ENCODE measurements at regions not wholly inside any gene's neighbourhood (a gene's known extent, or its start where the extent isn't known, plus 50 kb on each side); places are given as distances from the start of the nearest gene placed in this dataset.

- Mint-ChIP-seq H3K9me3 (peaks cover 4% of the 10 kb centered on the region), H3K27me3 (ENCODE audit: insufficient read depth) (peaks cover 80% of the 10 kb centered on the region), H3K4me3 (no peak overlapping the region), H3K36me3 (ENCODE audit: low read depth) (no peaks in the 10 kb centered on the region), H3K4me1 (peaks cover 7% of the 10 kb centered on the region), H3K27ac (no peak overlapping the region)
- 60 to 91% methylated on average over 1 of the region's 1 CpG for WGBS, 2 experiments (ENCODE audit: insufficient coverage in 1 of 2, insufficient read length in 1 of 2)
- Histone ChIP-seq H3K4me1 (ENCODE audit: control insufficient read depth, insufficient read depth, low read length) (peaks cover 4% of the 10 kb centered on the region), H3K36me3 (ENCODE audit: control insufficient read depth, insufficient read depth, low read length) (no peaks in the 10 kb centered on the region), H3K27me3 (ENCODE audit: control insufficient read depth, insufficient read depth, low read length, poor library complexity, severe bottlenecking) (peaks cover 24% of the 10 kb centered on the region), H3K9me3 (ENCODE audit: control insufficient read depth, low read length) (no peaks in the 10 kb centered on the region), H3K9ac (ENCODE audit: extremely low read depth, low read length, poor library complexity, severe bottlenecking) (no peak overlapping the region), H3K4me3 (ENCODE audit: low read length) (no peak overlapping the region), H3K27ac (ENCODE audit: low read depth, low read length) (no peak overlapping the region)
- DNase-seq, result no peak
- TF ChIP-seq CTCF (conservative IDR thresholded peaks at IDR 0.05), result no peak
These were observed 75.4 kb upstream of the CNTLN start for GRCh38 chr9:17059465-17059864.

- WGBS, 2 experiments (ENCODE audit: insufficient coverage in 1 of 2, insufficient read length in 1 of 2), result 92 to 93% methylated on average over 3 of the region's 3 CpGs
- Histone ChIP-seq H3K27me3 (ENCODE audit: control insufficient read depth, insufficient read depth, low read length, poor library complexity, severe bottlenecking) (peaks cover 16% of the 10 kb centered on the region), H3K36me3 (ENCODE audit: control insufficient read depth, insufficient read depth, low read length) (no peaks in the 10 kb centered on the region), H3K9me3 (ENCODE audit: control insufficient read depth, low read length) (no peaks in the 10 kb centered on the region), H3K4me1 (ENCODE audit: control insufficient read depth, insufficient read depth, low read length) (peaks cover 2% of the 10 kb centered on the region), H3K27ac (ENCODE audit: low read depth, low read length) (no peak overlapping the region), H3K9ac (ENCODE audit: extremely low read depth, low read length, poor library complexity, severe bottlenecking) (no peak overlapping the region), H3K4me3 (ENCODE audit: low read length) (no peak overlapping the region)
- Mint-ChIP-seq H3K36me3 (ENCODE audit: low read depth) (no peaks in the 10 kb centered on the region), H3K27ac (no peak overlapping the region), H3K27me3 (ENCODE audit: insufficient read depth) (peaks cover 78% of the 10 kb centered on the region), H3K4me1 (peaks cover 7% of the 10 kb centered on the region), H3K9me3 (peaks cover 4% of the 10 kb centered on the region), H3K4me3 (no peak overlapping the region)
- DNase-seq, result no peak
- no peak for TF ChIP-seq CTCF (conservative IDR thresholded peaks at IDR 0.05)
These were observed 77.1 kb upstream of the CNTLN start for GRCh38 chr9:17057729-17058128.

- no peak for DNase-seq
- H3K4me3 Mint-ChIP-seq, result no peak overlapping the region
- no peak for TF ChIP-seq CTCF (conservative IDR thresholded peaks at IDR 0.05)
- no peaks in the 10 kb centered on the region for H3K27me3 ChIP-seq (ENCODE audit: control insufficient read depth, insufficient read depth, low read length, poor library complexity, severe bottlenecking)
- H3K9me3 ChIP-seq (ENCODE audit: control insufficient read depth, low read length), result no peaks in the 10 kb centered on the region
- no peaks in the 10 kb centered on the region for H3K4me1 ChIP-seq (ENCODE audit: control insufficient read depth, insufficient read depth, low read length)
- H3K36me3 Mint-ChIP-seq (ENCODE audit: low read depth), result no peaks in the 10 kb centered on the region
- no peak overlapping the region for H3K27ac Mint-ChIP-seq
- H3K36me3 ChIP-seq (ENCODE audit: control insufficient read depth, insufficient read depth, low read length), result no peaks in the 10 kb centered on the region
- H3K9ac ChIP-seq (ENCODE audit: extremely low read depth, low read length, poor library complexity, severe bottlenecking), result no peak overlapping the region
- H3K27ac ChIP-seq (ENCODE audit: low read depth, low read length), result no peak overlapping the region
- H3K9me3 Mint-ChIP-seq, result peaks cover 4% of the 10 kb centered on the region
- H3K4me1 Mint-ChIP-seq, result no peaks in the 10 kb centered on the region
- H3K27me3 Mint-ChIP-seq (ENCODE audit: insufficient read depth), result peaks cover 41% of the 10 kb centered on the region
- H3K4me3 ChIP-seq (ENCODE audit: low read length), result no peak overlapping the region
These were observed 82.2 kb upstream of the CNTLN start for GRCh38 chr9:17052626-17053025.

Measured in endodermal cell (in vitro differentiated cells).